Trophoblast cell (in vitro differentiated cells and primary cell): ENCODE measurements at regions not wholly inside any gene's neighbourhood (a gene's known extent, or its start where the extent isn't known, plus 50 kb on each side); places are given as distances from the start of the nearest gene placed in this dataset.
A peak's percentile ranks its signal among the peaks of the same experiment; 100 is the strongest.

Source experiments
- DNase-seq, 2 donors: peaks; one replicate each; pipeline ENCODE4 v3.0.0-alpha.2; 2016
- H2AFZ ChIP-seq: 2 replicates; pipeline ENCODE4 v1.6.1; 2013; ENCODE audit warnings: low read length, moderate library complexity, mild to moderate bottlenecking; ENCODE audit not compliant: insufficient read depth, poor library complexity
- H2AK5ac ChIP-seq: 2 replicates; pipeline ENCODE4 v1.6.1; 2013; ENCODE audit warnings: mild to moderate bottlenecking, low read length
- H2BK120ac ChIP-seq: 2 replicates; pipeline ENCODE4 v1.6.1; 2013; ENCODE audit warnings: low read length, mild to moderate bottlenecking, moderate library complexity; ENCODE audit not compliant: insufficient read depth, poor library complexity
- H2BK12ac ChIP-seq: 2 replicates; pipeline ENCODE4 v1.6.1; 2013; ENCODE audit warnings: mild to moderate bottlenecking, low read length, moderate library complexity
- H2BK5ac ChIP-seq: 2 replicates; pipeline ENCODE4 v1.6.1; 2013; ENCODE audit warnings: low read length, low read depth, moderate library complexity, mild to moderate bottlenecking; ENCODE audit not compliant: poor library complexity
- H3K14ac ChIP-seq: 2 replicates; pipeline ENCODE4 v1.6.1; 2013; ENCODE audit warnings: mild to moderate bottlenecking, low read length
- H3K18ac ChIP-seq: 2 replicates; pipeline ENCODE4 v1.6.1; 2013; ENCODE audit warnings: mild to moderate bottlenecking, low read length
- H3K23ac ChIP-seq: 2 replicates; pipeline ENCODE4 v1.6.1; 2013; ENCODE audit warnings: low read length
- H3K27ac ChIP-seq: 2 replicates; pipeline ENCODE4 v1.5.1; 2013; ENCODE audit warnings: low read depth, mild to moderate bottlenecking, inconsistent platforms, low read length, moderate library complexity
- H3K27me3 ChIP-seq: 2 replicates; pipeline ENCODE4 v1.6.1; 2013; ENCODE audit warnings: inconsistent platforms, mild to moderate bottlenecking, low read length, moderate library complexity; ENCODE audit not compliant: insufficient read depth
- H3K36me3 ChIP-seq, 2 experiments: 1 replicate in 1 of 2; 2 replicates in 1 of 2; pipeline ENCODE4 v1.6.1; 2013; ENCODE audit warnings: low read length in 2 of 2, mild to moderate bottlenecking in 2 of 2, moderate library complexity in 1 of 2; ENCODE audit not compliant: insufficient read depth in 2 of 2, control insufficient read depth in 1 of 2
- H3K4ac ChIP-seq: 2 replicates; pipeline ENCODE4 v1.6.1; 2013; ENCODE audit warnings: low read depth, mild to moderate bottlenecking, low read length, moderate library complexity
- H3K4me1 ChIP-seq, 2 experiments: 1 replicate in 1 of 2; 2 replicates in 1 of 2; pipeline ENCODE4 v1.6.1; 2013; ENCODE audit warnings: low read length in 2 of 2, mild to moderate bottlenecking in 2 of 2, moderate library complexity in 1 of 2; ENCODE audit not compliant: insufficient read depth in 2 of 2, control insufficient read depth in 1 of 2
- H3K4me2 ChIP-seq: 2 replicates; pipeline ENCODE4 v1.6.1; 2013; ENCODE audit warnings: inconsistent platforms, mild to moderate bottlenecking, low read length, moderate library complexity
- H3K4me3 ChIP-seq: 2 replicates; pipeline ENCODE4 v1.5.1; 2013; ENCODE audit warnings: mild to moderate bottlenecking, low read depth, low read length, inconsistent platforms
- H3K79me1 ChIP-seq: one replicate; pipeline ENCODE4 v1.6.1; 2013; ENCODE audit warnings: low read length
- H3K79me2 ChIP-seq: 2 replicates; pipeline ENCODE4 v1.6.1; 2013; ENCODE audit warnings: low read length, mild to moderate bottlenecking; ENCODE audit not compliant: control insufficient read depth, insufficient read depth, poor library complexity
- H3K9ac ChIP-seq: 2 replicates; pipeline ENCODE4 v1.6.1; 2013; ENCODE audit warnings: mild to moderate bottlenecking, low read length
- H3K9me3 ChIP-seq: 2 replicates; pipeline ENCODE4 v1.6.1; 2013; ENCODE audit warnings: low read depth, mild to moderate bottlenecking, control low read depth, inconsistent platforms, low read length; ENCODE audit not compliant: insufficient read depth
- H4K12ac ChIP-seq: 2 replicates; pipeline ENCODE4 v1.6.1; 2013; ENCODE audit warnings: low read depth, mild to moderate bottlenecking, low read length, moderate library complexity
- H4K8ac ChIP-seq: 2 replicates; pipeline ENCODE4 v1.6.1; 2013; ENCODE audit warnings: low read depth, mild to moderate bottlenecking, low read length, moderate library complexity
- H4K91ac ChIP-seq: one replicate; pipeline ENCODE4 v1.6.1; 2013; ENCODE audit warnings: low read depth, mild to moderate bottlenecking, low read length, moderate library complexity
- WGBS: extraction: QIAGEN DNeasy Blood & Tissue Kit; methylation state at CpG from one replicate; pipeline ENCODE4 v1.1.7; 2013; ENCODE audit warnings: missing lambda C conversion rate; ENCODE audit not compliant: insufficient read length, insufficient coverage; ENCODE audit errors: extremely low coverage; 5-methylcytosine and 5-hydroxymethylcytosine counted together

DNA sequence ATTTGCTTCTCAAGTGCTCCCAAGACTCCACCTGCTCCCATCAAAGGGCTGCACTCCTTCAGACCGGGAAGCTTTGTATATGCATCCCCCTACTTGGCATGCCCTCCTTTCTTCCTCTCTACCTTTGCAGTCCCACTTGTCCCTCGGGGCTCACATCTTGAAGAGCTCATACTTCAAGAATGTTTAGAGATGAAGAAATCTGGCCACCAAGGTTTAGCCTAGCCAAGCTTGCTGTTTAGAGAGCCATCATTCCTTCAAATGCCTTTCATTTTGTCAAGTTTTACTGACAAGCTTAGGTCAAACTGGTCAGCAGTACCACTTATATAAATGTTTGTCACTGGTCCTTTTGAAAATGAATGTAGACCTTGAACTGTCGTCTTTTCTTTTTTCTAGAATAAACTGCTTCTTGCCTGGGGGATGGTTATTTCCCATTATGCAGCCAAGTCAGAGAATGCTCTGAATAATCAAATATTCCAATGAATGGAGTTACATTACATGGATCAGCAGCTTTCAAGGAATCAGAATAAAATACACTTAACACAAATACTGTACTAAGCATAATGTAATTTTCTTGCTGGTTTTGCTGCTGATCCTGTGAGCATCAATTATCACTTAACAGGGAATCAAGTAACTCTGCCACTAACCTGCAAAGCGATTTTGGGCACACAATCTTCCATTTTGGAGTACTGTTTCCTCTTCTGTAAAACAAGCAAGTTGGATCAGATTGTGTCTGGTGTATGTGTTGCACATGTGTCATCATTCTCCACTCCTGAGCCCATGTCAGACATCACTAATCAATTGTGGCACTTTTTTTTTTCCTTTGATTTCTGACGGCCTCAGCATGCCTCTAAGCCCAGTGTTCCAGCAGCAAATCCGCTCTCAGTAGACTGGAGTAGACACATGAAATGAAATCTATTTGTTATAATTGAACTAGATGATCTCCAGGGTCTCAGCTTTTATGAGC is 357.9 kb downstream of the PTEN start:
- H3K9me3 ChIP-seq = no peaks in the 10 kb centered on the region
- H2BK5ac ChIP-seq = no peak overlapping the region
- no peak overlapping the region for H4K91ac ChIP-seq
- peak; percentile 29 to 33 for DNase-seq
- no peak overlapping the region for H2BK12ac ChIP-seq
- H3K27me3 ChIP-seq = no peaks in the 10 kb centered on the region
- no peaks in the 10 kb centered on the region for H3K79me1 ChIP-seq
- no peak overlapping the region for H3K27ac ChIP-seq
- no peak overlapping the region for H3K14ac ChIP-seq
- no CpG with 5 or more reads among the region's 6 CpGs for WGBS
- H4K8ac ChIP-seq = no peak overlapping the region
- H3K4ac ChIP-seq = no peak overlapping the region
- no peaks in the 10 kb centered on the region for H3K36me3 ChIP-seq
- no peak overlapping the region for H2BK120ac ChIP-seq
- H2AFZ ChIP-seq = no peak overlapping the region
- no peak overlapping the region for H4K12ac ChIP-seq
- H3K79me2 ChIP-seq = no peaks in the 10 kb centered on the region
- H3K9ac ChIP-seq = no peak overlapping the region
- no peak overlapping the region for H3K4me3 ChIP-seq
- H2AK5ac ChIP-seq = no peak overlapping the region
- H3K23ac ChIP-seq = no peak overlapping the region
- no peak overlapping the region for H3K4me2 ChIP-seq
- H3K18ac ChIP-seq = no peak overlapping the region
- no peaks in the 10 kb centered on the region for H3K4me1 ChIP-seq

DNA sequence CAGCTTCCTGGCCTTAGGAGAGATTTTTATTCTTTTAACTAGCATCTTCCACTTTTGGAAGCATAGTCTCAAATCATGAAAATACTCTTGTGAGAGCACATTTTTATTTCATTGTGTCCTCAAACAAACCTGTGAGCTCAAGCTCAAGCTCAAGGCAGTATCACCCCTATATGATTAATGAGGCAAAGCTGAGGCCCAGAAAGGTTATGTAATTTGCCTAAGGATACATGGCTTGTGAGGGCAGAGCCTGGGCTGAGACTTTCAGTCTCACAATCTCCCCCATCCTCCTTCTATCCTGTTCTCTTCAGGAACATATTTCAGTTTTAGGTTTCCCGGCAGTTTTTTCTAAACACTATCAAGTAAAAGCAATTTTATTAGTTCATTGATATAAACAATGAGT is 359.5 kb downstream of the PTEN start:
- no peaks in the 10 kb centered on the region for H3K79me2 ChIP-seq
- no peaks in the 10 kb centered on the region for H3K36me3 ChIP-seq
- no peak overlapping the region for H2BK12ac ChIP-seq
- H2BK120ac ChIP-seq = no peak overlapping the region
- H3K23ac ChIP-seq = no peak overlapping the region
- no peak overlapping the region for H3K9ac ChIP-seq
- H3K14ac ChIP-seq = no peak overlapping the region
- WGBS = no CpG with 5 or more reads among the region's 1 CpG
- no peak overlapping the region for H3K18ac ChIP-seq
- H4K91ac ChIP-seq = no peak overlapping the region
- H3K79me1 ChIP-seq = no peaks in the 10 kb centered on the region
- H3K4me3 ChIP-seq = no peak overlapping the region
- H3K4ac ChIP-seq = no peak overlapping the region
- no peak overlapping the region for H2BK5ac ChIP-seq
- peak; percentile 18 to 19 for DNase-seq
- no peak overlapping the region for H4K8ac ChIP-seq
- no peak overlapping the region for H3K4me2 ChIP-seq
- no peaks in the 10 kb centered on the region for H3K27me3 ChIP-seq
- no peak overlapping the region for H4K12ac ChIP-seq
- H2AFZ ChIP-seq = no peak overlapping the region
- no peaks in the 10 kb centered on the region for H3K9me3 ChIP-seq
- H2AK5ac ChIP-seq = no peak overlapping the region
- H3K27ac ChIP-seq = no peak overlapping the region
- H3K4me1 ChIP-seq = no peaks in the 10 kb centered on the region
